Stomach (tissue), 4 donors: ENCODE measurements at regions not wholly inside any gene's neighbourhood (a gene's known extent, or its start where the extent isn't known, plus 50 kb on each side); places are given as distances from the start of the nearest gene placed in this dataset.

Experiments used
- EP300 ChIP-seq: sonication (generic); formaldehyde crosslinking; IDR thresholded peaks from one replicate; pipeline ENCODE4 v1.6.1; 2017; ENCODE audit warnings: antibody characterized with exemption
- POLR2A ChIP-seq, 4 donors: fragments of 450-650 bp; IDR thresholded peaks; one replicate each; pipeline ENCODE4 v1.6.1; 2016; ENCODE audit warnings: antibody characterized with exemption in 4 of 4, control low read depth in 2 of 4, mild to moderate bottlenecking in 1 of 4, moderate library complexity in 1 of 4
- POLR2AphosphoS5 ChIP-seq, 3 donors: sonication (generic); formaldehyde crosslinking; IDR thresholded peaks; one replicate each; pipeline ENCODE4 v1.6.1; 2016; ENCODE audit warnings: antibody characterized with exemption in 3 of 3
- TF ChIP-seq, protein P1 (sequence below), 7 experiments: fragments of 450-650 bp in 4 of 7; fragments of 200-600 bp in 3 of 7; sonication (generic) in 3 of 7; IDR thresholded peaks; one replicate each; pipeline ENCODE4 v1.5.1; 2016 to 2019; ENCODE audit warnings: antibody characterized with exemption in 7 of 7, control low read depth in 2 of 7, mild to moderate bottlenecking in 1 of 7

DNA sequence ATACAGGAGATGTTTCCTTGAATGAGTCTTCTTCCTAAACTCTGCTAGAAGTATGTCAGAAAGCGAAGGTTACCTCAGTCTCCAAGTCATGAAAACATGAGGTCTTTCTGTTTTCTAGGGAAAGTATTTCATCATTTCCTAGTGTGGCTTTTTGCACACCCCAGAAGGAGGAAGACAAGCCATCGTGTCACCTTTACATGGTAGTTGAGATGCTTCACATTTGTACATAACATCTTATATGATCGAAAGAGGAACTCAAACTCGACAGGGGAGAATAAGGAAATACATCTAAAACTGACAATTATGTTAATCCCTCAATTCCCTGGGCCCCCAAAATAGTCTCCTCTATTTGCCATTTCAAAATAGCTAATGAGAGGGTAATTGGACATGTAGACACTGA is 214.1 kb upstream of the PLEKHG7 start:
- TF ChIP-seq, protein P1, sequence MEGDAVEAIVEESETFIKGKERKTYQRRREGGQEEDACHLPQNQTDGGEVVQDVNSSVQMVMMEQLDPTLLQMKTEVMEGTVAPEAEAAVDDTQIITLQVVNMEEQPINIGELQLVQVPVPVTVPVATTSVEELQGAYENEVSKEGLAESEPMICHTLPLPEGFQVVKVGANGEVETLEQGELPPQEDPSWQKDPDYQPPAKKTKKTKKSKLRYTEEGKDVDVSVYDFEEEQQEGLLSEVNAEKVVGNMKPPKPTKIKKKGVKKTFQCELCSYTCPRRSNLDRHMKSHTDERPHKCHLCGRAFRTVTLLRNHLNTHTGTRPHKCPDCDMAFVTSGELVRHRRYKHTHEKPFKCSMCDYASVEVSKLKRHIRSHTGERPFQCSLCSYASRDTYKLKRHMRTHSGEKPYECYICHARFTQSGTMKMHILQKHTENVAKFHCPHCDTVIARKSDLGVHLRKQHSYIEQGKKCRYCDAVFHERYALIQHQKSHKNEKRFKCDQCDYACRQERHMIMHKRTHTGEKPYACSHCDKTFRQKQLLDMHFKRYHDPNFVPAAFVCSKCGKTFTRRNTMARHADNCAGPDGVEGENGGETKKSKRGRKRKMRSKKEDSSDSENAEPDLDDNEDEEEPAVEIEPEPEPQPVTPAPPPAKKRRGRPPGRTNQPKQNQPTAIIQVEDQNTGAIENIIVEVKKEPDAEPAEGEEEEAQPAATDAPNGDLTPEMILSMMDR (IDR thresholded peaks at IDR 0.05) = no peak
- TF ChIP-seq EP300 = no peak
- no peak for TF ChIP-seq POLR2AphosphoS5 (IDR thresholded peaks at IDR 0.05)
- no peak for TF ChIP-seq POLR2A (IDR thresholded peaks at IDR 0.05)
